Sigmoid colon (tissue), 6 donors: ENCODE measurements at regions not wholly inside any gene's neighbourhood (a gene's known extent, or its start where the extent isn't known, plus 50 kb on each side); places are given as distances from the start of the nearest gene placed in this dataset.

ENCODE experiments used
- DNase-seq: peaks from one replicate; pipeline ENCODE4 v3.0.0-alpha.2; 2019
- H3K27ac ChIP-seq, 4 donors: fragments of 200-600 bp; sonication (generic); one replicate each; pipeline ENCODE4 v1.5.1; 2016 to 2019; ENCODE audit warnings: mild to moderate bottlenecking in 1 of 4
- H3K27me3 ChIP-seq, 3 donors: fragments of 200-600 bp; sonication (generic); one replicate each; pipeline ENCODE4 v1.5.1; 2019; ENCODE audit warnings: mild to moderate bottlenecking in 1 of 3
- H3K36me3 ChIP-seq, 4 donors: fragments of 200-600 bp; sonication (generic); one replicate each; pipeline ENCODE4 v1.5.1; 2016 to 2019
- H3K4me1 ChIP-seq, 4 donors: fragments of 200-600 bp; sonication (generic); one replicate each; pipeline ENCODE4 v1.5.1; 2017 to 2019
- H3K4me3 ChIP-seq, 4 donors: fragments of 200-600 bp; sonication (generic); one replicate each; pipeline ENCODE4 v1.5.1; 2017 to 2019; ENCODE audit warnings: mild to moderate bottlenecking in 2 of 4, moderate library complexity in 1 of 4
- H3K9me3 ChIP-seq, 4 donors: fragments of 200-600 bp in 3 of 4; sonication (generic) in 3 of 4; one replicate each; pipeline versions ENCODE4 v1.5.1 to v1.6.1; 2013 to 2019
- CTCF ChIP-seq, 4 experiments: fragments of 450-650 bp in 3 of 4; fragments of 200-600 bp in 1 of 4; IDR thresholded peaks; one replicate each; pipeline ENCODE4 v1.5.1; 2016 to 2019; ENCODE audit warnings: antibody characterized with exemption in 4 of 4, mild to moderate bottlenecking in 3 of 4, moderate library complexity in 2 of 4
- EP300 ChIP-seq, 4 donors: sonication (generic); formaldehyde crosslinking; IDR thresholded peaks; one replicate each; pipeline ENCODE4 v1.6.1; 2017; ENCODE audit warnings: antibody characterized with exemption in 4 of 4
- POLR2A ChIP-seq, 2 donors: fragments of 450-650 bp; IDR thresholded peaks; one replicate each; pipeline ENCODE4 v1.6.1; 2016; ENCODE audit warnings: antibody characterized with exemption in 2 of 2, mild to moderate bottlenecking in 2 of 2, moderate library complexity in 2 of 2
- POLR2AphosphoS5 ChIP-seq, 4 donors: sonication (generic); formaldehyde crosslinking; IDR thresholded peaks; one replicate each; pipeline ENCODE4 v1.6.1; 2017; ENCODE audit warnings: antibody characterized with exemption in 4 of 4
- WGBS, 2 donors: extraction: QIAGEN DNeasy Blood & Tissue Kit; methylation state at CpG; one replicate each; pipeline ENCODE4 v1.1.7; 2013; 5-methylcytosine and 5-hydroxymethylcytosine counted together
- intact Hi-C: fragments of 100-400 bp; cut with DNase I; formaldehyde crosslinking; loops from one replicate; pipeline ENCODE4 v1.15.1; 2023
- donor health status: healthy with polysubstance abuse.
- donor health status: healthy.

DNA sequence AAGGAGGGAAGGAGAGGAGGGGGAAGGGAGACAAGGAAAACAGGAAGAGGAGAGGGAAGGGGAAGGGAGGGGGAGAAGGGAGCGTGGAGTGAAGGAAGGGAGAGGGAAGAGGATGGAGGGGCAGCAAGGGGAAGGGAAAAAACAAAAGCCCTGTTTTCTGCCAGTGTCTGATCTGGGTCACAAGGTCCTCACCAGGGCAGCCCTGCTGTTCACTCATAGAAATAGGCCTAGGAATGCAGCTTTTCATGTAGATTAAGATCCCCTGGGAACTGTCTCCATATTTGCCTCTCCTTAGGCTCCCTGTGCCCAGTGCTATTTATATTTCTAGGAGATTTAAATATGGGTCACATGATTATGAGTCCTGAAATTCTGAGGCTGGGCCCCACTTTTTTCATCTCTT is 790.7 kb downstream of the TNS3 start:
- Histone ChIP-seq H3K4me3 (no peak overlapping the region), H3K27ac (no peak overlapping the region), H3K27me3 (no peaks in the 10 kb centered on the region), H3K36me3 (no peaks in the 10 kb centered on the region), H3K9me3 (no peaks in the 10 kb centered on the region), H3K4me1 (no peaks in the 10 kb centered on the region)
- 53 to 65% methylated on average over 1 of the region's 1 CpG for WGBS, 2 donors
- no peak for TF ChIP-seq EP300 (IDR thresholded peaks at IDR 0.05)
- no peak for TF ChIP-seq POLR2A (IDR thresholded peaks at IDR 0.05)
- no peak for TF ChIP-seq POLR2AphosphoS5 (IDR thresholded peaks at IDR 0.05)
- no peak for TF ChIP-seq CTCF (IDR thresholded peaks at IDR 0.05)
- DNase-seq: no peak
- intact Hi-C loops: no loop called here

DNA sequence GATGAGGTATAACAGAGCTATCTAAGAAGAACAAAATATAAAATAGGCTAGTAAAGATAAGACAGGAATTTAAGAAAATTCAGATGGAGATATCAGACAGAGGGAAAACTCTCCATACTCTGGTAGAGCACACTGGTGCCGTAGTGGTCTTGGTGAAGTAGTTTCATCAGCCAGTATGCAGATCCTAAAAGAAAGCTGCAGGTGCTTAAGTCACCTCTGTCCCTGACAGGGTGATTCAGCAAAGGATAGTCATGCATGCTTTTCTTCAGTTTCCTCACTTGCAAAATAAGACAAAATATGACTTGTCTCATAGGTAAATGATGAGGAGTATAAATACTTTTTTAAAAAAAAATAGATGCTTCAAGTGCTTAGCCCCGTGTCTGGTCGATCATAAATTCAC is 794.9 kb downstream of the TNS3 start:
- Histone ChIP-seq H3K9me3 (no peaks in the 10 kb centered on the region), H3K4me3 (no peak overlapping the region), H3K36me3 (no peaks in the 10 kb centered on the region), H3K27ac (no peak overlapping the region), H3K4me1 (no peaks in the 10 kb centered on the region), H3K27me3 (no peaks in the 10 kb centered on the region)
- TF ChIP-seq EP300 (IDR thresholded peaks at IDR 0.05) (no peak), POLR2A (IDR thresholded peaks at IDR 0.05) (no peak), CTCF (IDR thresholded peaks at IDR 0.05) (no peak), POLR2AphosphoS5 (IDR thresholded peaks at IDR 0.05) (no peak)
- no peak for DNase-seq
- intact Hi-C loops: no loop called here
- 88 to 89% methylated on average over 3 of the region's 3 CpGs for WGBS, 2 donors

DNA sequence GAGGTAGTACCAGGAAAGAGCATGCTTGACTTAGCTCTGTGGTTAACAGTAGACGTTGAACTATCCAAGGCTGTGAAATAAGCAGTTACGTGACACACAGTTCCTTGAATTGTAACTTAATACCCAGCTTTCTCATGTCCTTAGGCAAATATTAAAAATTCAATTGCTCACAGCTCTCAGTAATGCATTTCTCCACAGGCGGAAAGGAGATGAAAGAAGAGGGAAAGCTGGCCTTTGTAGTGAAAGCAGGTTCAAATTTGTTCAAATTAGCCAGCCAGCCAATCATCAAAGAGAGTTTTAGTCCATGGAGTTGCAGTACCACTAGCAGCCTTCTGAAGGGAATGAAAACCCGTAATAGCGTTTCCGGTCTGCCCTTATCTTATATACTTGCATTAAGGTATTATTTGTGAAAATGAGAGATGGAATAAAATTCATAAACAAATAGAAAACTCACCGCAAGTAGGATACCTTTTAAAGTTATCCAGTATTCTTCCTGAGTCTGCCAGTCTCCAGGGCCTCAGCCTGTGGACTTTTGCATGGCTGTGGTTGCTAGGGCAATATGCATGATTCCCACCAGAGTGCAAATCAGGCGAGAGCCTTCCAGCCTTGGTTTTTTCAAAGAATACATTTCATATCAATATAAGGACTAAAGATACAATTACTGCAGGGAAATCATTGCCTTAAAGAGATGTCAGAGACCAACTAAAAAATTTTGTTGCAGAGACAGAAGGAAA is 795.5 kb downstream of the TNS3 start:
- TF ChIP-seq EP300 (IDR thresholded peaks at IDR 0.05): no peak
- no peak for TF ChIP-seq POLR2AphosphoS5 (IDR thresholded peaks at IDR 0.05)
- no peak for TF ChIP-seq CTCF (IDR thresholded peaks at IDR 0.05)
- TF ChIP-seq POLR2A (IDR thresholded peaks at IDR 0.05): no peak
- no peaks in the 10 kb centered on the region for H3K9me3 ChIP-seq
- no peak overlapping the region for H3K4me3 ChIP-seq
- H3K4me1 ChIP-seq: no peaks in the 10 kb centered on the region
- DNase-seq: no peak
- no peak overlapping the region for H3K27ac ChIP-seq
- WGBS, 2 donors: 76 to 78% methylated on average over 8 of the region's 8 CpGs
- H3K36me3 ChIP-seq: no peaks in the 10 kb centered on the region
- no peaks in the 10 kb centered on the region for H3K27me3 ChIP-seq
- intact Hi-C loops: no loop called here

- 77 to 88% methylated on average over 1 of the region's 1 CpG for WGBS, 2 donors
These were observed 797.2 kb downstream of the TNS3 start for GRCh38 chr7:46784732-46785131.

More at GRCh38 chr7:46784732-46785131, 797.2 kb downstream of the TNS3 start:
- no peak for DNase-seq
- Histone ChIP-seq H3K4me3 (no peak overlapping the region), H3K27ac (no peak overlapping the region), H3K36me3 (no peaks in the 10 kb centered on the region), H3K9me3 (no peaks in the 10 kb centered on the region), H3K27me3 (no peaks in the 10 kb centered on the region), H3K4me1 (no peaks in the 10 kb centered on the region)
- TF ChIP-seq POLR2A (IDR thresholded peaks at IDR 0.05) (no peak), POLR2AphosphoS5 (IDR thresholded peaks at IDR 0.05) (no peak), EP300 (IDR thresholded peaks at IDR 0.05) (no peak), CTCF (IDR thresholded peaks at IDR 0.05) (no peak)
- intact Hi-C loops: no loop called here
